Liver (tissue), 7 donors: ENCODE measurements at regions not wholly inside any gene's neighbourhood (a gene's known extent, or its start where the extent isn't known, plus 50 kb on each side); places are given as distances from the start of the nearest gene placed in this dataset.

ENCODE experiments used
- DNase-seq: peaks from one replicate; pipeline ENCODE4 v3.0.0-alpha.2; 2017; ENCODE audit warnings: low spot score
- H3K27ac ChIP-seq, 2 donors: one replicate each; pipeline ENCODE4 v1.7.0; 2013; ENCODE audit warnings: inconsistent platforms in 2 of 2, low read length in 2 of 2, control low read depth in 1 of 2, low read depth in 1 of 2, mild to moderate bottlenecking in 1 of 2
- H3K27me3 ChIP-seq, 4 donors: one replicate each; pipeline versions ENCODE4 v1.6.1 to v1.7.0; 2013; ENCODE audit warnings: low read length in 3 of 4, inconsistent platforms in 1 of 4, mild to moderate bottlenecking in 1 of 4, moderate library complexity in 1 of 4; ENCODE audit not compliant: control insufficient read depth in 4 of 4, insufficient read depth in 4 of 4
- H3K36me3 ChIP-seq, 4 donors: one replicate each; pipeline versions ENCODE4 v1.6.1 to v1.7.0; 2013; ENCODE audit warnings: low read length in 3 of 4, mild to moderate bottlenecking in 3 of 4, low read depth in 1 of 4, moderate library complexity in 1 of 4; ENCODE audit not compliant: control insufficient read depth in 4 of 4, insufficient read depth in 3 of 4
- H3K4me1 ChIP-seq, 4 donors: one replicate each; pipeline versions ENCODE4 v1.6.1 to v1.7.0; 2013; ENCODE audit warnings: low read length in 3 of 4, mild to moderate bottlenecking in 3 of 4, moderate library complexity in 1 of 4; ENCODE audit not compliant: control insufficient read depth in 4 of 4, insufficient read depth in 4 of 4
- H3K4me3 ChIP-seq, 3 donors: one replicate each; pipeline versions ENCODE4 v1.6.1 to v1.7.0; 2013; ENCODE audit warnings: low read length in 3 of 3, control low read depth in 1 of 3, low read depth in 1 of 3, mild to moderate bottlenecking in 1 of 3
- H3K9ac ChIP-seq, 2 donors: one replicate each; pipeline ENCODE4 v1.7.0; 2013; ENCODE audit warnings: low read length in 2 of 2, mild to moderate bottlenecking in 2 of 2, moderate library complexity in 2 of 2, control low read depth in 1 of 2, low read depth in 1 of 2
- H3K9me3 ChIP-seq, 4 donors: one replicate each; pipeline versions ENCODE4 v1.6.1 to v1.7.0; 2013; ENCODE audit warnings: low read length in 3 of 4; ENCODE audit not compliant: control insufficient read depth in 4 of 4
- ATF3 ChIP-seq: IDR thresholded peaks from 2 replicates; pipeline ENCODE4 v1.6.1; 2016; ENCODE audit warnings: antibody characterized with exemption
- EGR1 ChIP-seq, 2 donors: IDR thresholded peaks; 2 replicates each; pipeline ENCODE4 v1.6.1; 2016 to 2018; ENCODE audit warnings: antibody characterized with exemption in 2 of 2, low read depth in 2 of 2
- FOXA1 ChIP-seq: IDR thresholded peaks from 2 replicates; pipeline ENCODE4 v1.6.1; 2016; ENCODE audit warnings: antibody characterized with exemption
- FOXA2 ChIP-seq: IDR thresholded peaks from 2 replicates; pipeline ENCODE4 v1.6.1; 2016; ENCODE audit warnings: antibody characterized with exemption
- GABPA ChIP-seq, 2 donors: IDR thresholded peaks in 1 of 2; conservative IDR thresholded peaks in 1 of 2; 2 replicates each; pipeline ENCODE4 v1.6.1; 2016; ENCODE audit warnings: antibody characterized with exemption in 2 of 2, mild to moderate bottlenecking in 1 of 2, moderate library complexity in 1 of 2
- HNF4A ChIP-seq, 2 donors: conservative IDR thresholded peaks; 2 replicates each; pipeline ENCODE4 v1.6.1; 2016; ENCODE audit warnings: antibody characterized with exemption in 2 of 2, mild to moderate bottlenecking in 2 of 2
- HNF4G ChIP-seq: IDR thresholded peaks from 2 replicates; pipeline ENCODE4 v1.6.1; 2016; ENCODE audit warnings: antibody characterized with exemption
- JUND ChIP-seq, 2 donors: IDR thresholded peaks; 2 replicates each; pipeline ENCODE4 v1.6.1; 2016; ENCODE audit warnings: antibody characterized with exemption in 2 of 2
- NR2F2 ChIP-seq: IDR thresholded peaks from 2 replicates; pipeline ENCODE4 v1.6.1; 2016; ENCODE audit warnings: antibody characterized with exemption
- SP1 ChIP-seq: IDR thresholded peaks from 2 replicates; pipeline ENCODE4 v1.6.1; 2018; ENCODE audit warnings: antibody characterized with exemption, mild to moderate bottlenecking
- YY1 ChIP-seq: IDR thresholded peaks from 2 replicates; pipeline ENCODE4 v1.6.1; 2016; ENCODE audit warnings: antibody characterized with exemption, mild to moderate bottlenecking
- ZBTB33 ChIP-seq: IDR thresholded peaks from 2 replicates; pipeline ENCODE4 v1.6.1; 2016; ENCODE audit warnings: antibody characterized with exemption
- WGBS: extraction: QIAGEN DNeasy Blood & Tissue Kit; methylation state at CpG from one replicate; pipeline ENCODE4 v1.1.7; 2013; 5-methylcytosine and 5-hydroxymethylcytosine counted together
- TF ChIP-seq, protein P1 (sequence below): IDR thresholded peaks from 2 replicates; pipeline ENCODE4 v1.6.1; 2016; ENCODE audit warnings: antibody characterized with exemption
- TF ChIP-seq, protein P2 (sequence below): IDR thresholded peaks from 2 replicates; pipeline ENCODE4 v1.6.1; 2016; ENCODE audit warnings: antibody characterized with exemption, mild to moderate bottlenecking
- donor health status: healthy.
- donor health status: healthy.
- donor health status: healthy.
- donor health status: healthy.

DNA sequence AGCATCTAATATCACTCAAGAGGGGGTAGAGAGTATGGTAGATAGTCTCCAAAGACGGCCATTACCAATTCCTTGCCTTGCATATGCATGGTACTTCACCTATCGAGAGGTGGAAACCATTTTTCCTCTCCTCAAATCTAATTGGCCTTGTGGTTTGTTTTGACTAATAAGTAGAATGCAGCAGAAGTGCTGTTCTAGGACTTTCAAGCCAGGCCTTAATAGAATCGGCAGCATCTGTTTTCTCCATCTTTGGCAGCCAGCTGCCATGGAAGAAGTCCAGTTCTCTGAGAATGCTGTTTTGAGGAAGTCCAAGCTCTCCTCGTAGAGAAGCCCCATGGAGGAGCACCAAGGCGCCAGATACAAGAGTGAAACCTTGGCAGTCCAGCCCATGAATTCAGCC lies 59.1 kb upstream of the RASGRP1 start:
- no peak for DNase-seq
- H3K4me1 ChIP-seq: no peaks in the 10 kb centered on the region
- no peak for TF ChIP-seq NR2F2
- TF ChIP-seq FOXA2: no peak
- TF ChIP-seq, protein P1, sequence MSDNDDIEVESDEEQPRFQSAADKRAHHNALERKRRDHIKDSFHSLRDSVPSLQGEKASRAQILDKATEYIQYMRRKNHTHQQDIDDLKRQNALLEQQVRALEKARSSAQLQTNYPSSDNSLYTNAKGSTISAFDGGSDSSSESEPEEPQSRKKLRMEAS: no peak
- TF ChIP-seq GABPA (IDR thresholded peaks at IDR 0.05 in 1 of 2, conservative IDR thresholded peaks at IDR 0.05 in 1 of 2): no peak
- no peak for TF ChIP-seq FOXA1
- TF ChIP-seq SP1: no peak
- TF ChIP-seq HNF4A (conservative IDR thresholded peaks at IDR 0.05): no peak
- no peak for TF ChIP-seq EGR1 (IDR thresholded peaks at IDR 0.05; ENCODE audit: low read depth in 2 of 2)
- no peak for TF ChIP-seq ZBTB33
- TF ChIP-seq HNF4G: no peak
- TF ChIP-seq, protein P2, sequence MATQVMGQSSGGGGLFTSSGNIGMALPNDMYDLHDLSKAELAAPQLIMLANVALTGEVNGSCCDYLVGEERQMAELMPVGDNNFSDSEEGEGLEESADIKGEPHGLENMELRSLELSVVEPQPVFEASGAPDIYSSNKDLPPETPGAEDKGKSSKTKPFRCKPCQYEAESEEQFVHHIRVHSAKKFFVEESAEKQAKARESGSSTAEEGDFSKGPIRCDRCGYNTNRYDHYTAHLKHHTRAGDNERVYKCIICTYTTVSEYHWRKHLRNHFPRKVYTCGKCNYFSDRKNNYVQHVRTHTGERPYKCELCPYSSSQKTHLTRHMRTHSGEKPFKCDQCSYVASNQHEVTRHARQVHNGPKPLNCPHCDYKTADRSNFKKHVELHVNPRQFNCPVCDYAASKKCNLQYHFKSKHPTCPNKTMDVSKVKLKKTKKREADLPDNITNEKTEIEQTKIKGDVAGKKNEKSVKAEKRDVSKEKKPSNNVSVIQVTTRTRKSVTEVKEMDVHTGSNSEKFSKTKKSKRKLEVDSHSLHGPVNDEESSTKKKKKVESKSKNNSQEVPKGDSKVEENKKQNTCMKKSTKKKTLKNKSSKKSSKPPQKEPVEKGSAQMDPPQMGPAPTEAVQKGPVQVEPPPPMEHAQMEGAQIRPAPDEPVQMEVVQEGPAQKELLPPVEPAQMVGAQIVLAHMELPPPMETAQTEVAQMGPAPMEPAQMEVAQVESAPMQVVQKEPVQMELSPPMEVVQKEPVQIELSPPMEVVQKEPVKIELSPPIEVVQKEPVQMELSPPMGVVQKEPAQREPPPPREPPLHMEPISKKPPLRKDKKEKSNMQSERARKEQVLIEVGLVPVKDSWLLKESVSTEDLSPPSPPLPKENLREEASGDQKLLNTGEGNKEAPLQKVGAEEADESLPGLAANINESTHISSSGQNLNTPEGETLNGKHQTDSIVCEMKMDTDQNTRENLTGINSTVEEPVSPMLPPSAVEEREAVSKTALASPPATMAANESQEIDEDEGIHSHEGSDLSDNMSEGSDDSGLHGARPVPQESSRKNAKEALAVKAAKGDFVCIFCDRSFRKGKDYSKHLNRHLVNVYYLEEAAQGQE: no peak
- TF ChIP-seq JUND (IDR thresholded peaks at IDR 0.05): no peak
- TF ChIP-seq ATF3: no peak
- TF ChIP-seq YY1: no peak
- no peak overlapping the region for H3K9ac ChIP-seq
- H3K4me3 ChIP-seq: no peak overlapping the region
- H3K27me3 ChIP-seq: peaks cover 0 to 3% (median 0%) of the 10 kb centered on the region in 4 donors
- no peaks in the 10 kb centered on the region for H3K9me3 ChIP-seq
- H3K27ac ChIP-seq: no peak overlapping the region
- H3K36me3 ChIP-seq: no peaks in the 10 kb centered on the region
- 66% methylated on average over 5 of the region's 5 CpGs for WGBS

- Histone ChIP-seq H3K4me1 (no peaks in the 10 kb centered on the region), H3K4me3 (no peak overlapping the region), H3K36me3 (no peaks in the 10 kb centered on the region), H3K9me3 (no peaks in the 10 kb centered on the region), H3K27ac (no peak overlapping the region), H3K27me3 (peaks cover 0 to 3% (median 0%) of the 10 kb centered on the region in 4 donors), H3K9ac (no peak overlapping the region)
- WGBS: 62% methylated on average over 8 of the region's 8 CpGs
- TF ChIP-seq ATF3 (no peak), ZBTB33 (no peak), SP1 (no peak)
- DNase-seq: no peak
Measured at GRCh38 chr15:38624244-38625205, 59.9 kb upstream of the RASGRP1 start.
